ENCODE measurements at regions not wholly inside any gene's neighbourhood (a gene's known extent, or its start where the extent isn't known, plus 50 kb on each side); places are given as distances from the start of the nearest gene placed in this dataset.
"Not testable (repeated sequence)": the region's sequence is repeated elsewhere in the genome, so short reads cannot be mapped to it uniquely, and the experiment has no call there.

DNA sequence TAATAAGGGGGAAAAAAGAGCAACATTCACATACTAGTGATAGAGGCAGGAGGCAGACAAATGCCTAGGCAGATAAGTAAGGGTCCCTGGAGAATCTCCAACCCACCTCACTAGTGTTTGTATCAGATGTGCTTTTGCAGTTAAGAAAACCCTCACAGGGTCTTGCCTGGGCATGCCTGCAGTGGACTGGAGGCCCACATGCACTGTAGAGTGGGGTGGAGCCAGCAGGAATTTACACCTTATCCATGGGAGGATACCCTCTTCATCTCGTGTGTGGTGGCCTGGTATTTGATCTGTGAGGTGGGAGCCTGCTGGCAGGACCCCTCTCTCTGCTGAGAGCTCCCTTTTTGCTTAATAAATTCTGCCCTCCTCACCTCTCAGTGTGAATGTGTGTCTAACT, 238.0 kb upstream of the SLC16A7 start:
- CTCF ChIA-PET, result interaction anchor here (0.7 kb wide), 1 partner anchor 46 kb away, joined by 3 read pairs; no protein-coding TSS in a partner anchor
- H2AFZ ChIP-seq (ENCODE audit: low read depth, low read length, poor library complexity, severe bottlenecking), result no peak overlapping the region
- no peaks in the 10 kb centered on the region for H3K79me2 ChIP-seq (ENCODE audit: insufficient read depth, low read length)
- DNase-seq (ENCODE audit: low read depth, low spot score) (no peak), ATAC-seq (no peak)
- H3K4me1 ChIP-seq (ENCODE audit: control insufficient read depth in 1 of 2, insufficient read depth in 2 of 2, low read length in 2 of 2), result peaks cover 0 to 3% of the 10 kb centered on the region in 2 experiments; a peak in 2 of 4 replicates
- no peak overlapping the region for H3K4me2 ChIP-seq (ENCODE audit: low read length)
- H3K9ac ChIP-seq (ENCODE audit: low read length), result no peak overlapping the region
- no peaks in the 10 kb centered on the region for H4K20me1 ChIP-seq (ENCODE audit: insufficient read depth)
- H3K36me3 ChIP-seq (ENCODE audit: control insufficient read depth in 1 of 2, insufficient read depth in 2 of 2, low read length in 2 of 2), result no peaks in the 10 kb centered on the region
- H3K9me2 ChIP-seq (ENCODE audit: insufficient read depth), result no peaks in the 10 kb centered on the region
- TF ChIP-seq ZNF274 (IDR thresholded peaks at IDR 0.05; ENCODE audit: low read depth, low read length) (no peak), POLR2AphosphoS5 (IDR thresholded peaks at IDR 0.05; ENCODE audit: low read depth, low read length) (no peak)
- no peak overlapping the region for H3K4me3 ChIP-seq (replicated peaks in 1 of 2; ENCODE audit: low read depth in 1 of 2, low read length in 2 of 2)
- no peaks in the 10 kb centered on the region for H3K9me3 ChIP-seq (ENCODE audit: control insufficient read depth in 1 of 2, insufficient read depth in 1 of 2, low read depth in 1 of 2, low read length in 2 of 2)
- no peaks in the 10 kb centered on the region for H3K27me3 ChIP-seq (ENCODE audit: insufficient read depth, low read length)
- H3K27ac ChIP-seq (ENCODE audit: low read depth, low read length), result no peak overlapping the region
- RAD21 ChIA-PET (ENCODE audit: low non-redundant PET in 1 of 2, low total read pairs in 2 of 2, uncharacterized antibody in 2 of 2, unreplicated experiment in 2 of 2), result no interaction called here
- intact Hi-C loops (cut with micrococcal nuclease), result no loop called here
- POLR2A ChIA-PET, result no interaction called here
- no TSS peak for BruUV-seq (replicated peaks)

- H3K27me3 ChIP-seq (ENCODE audit: insufficient read depth, low read length); intact Hi-C loops (cut with micrococcal nuclease); CTCF ChIA-PET; H2AFZ ChIP-seq (ENCODE audit: low read depth, low read length, poor library complexity, severe bottlenecking); RAD21 ChIA-PET (ENCODE audit: low non-redundant PET in 1 of 2, low total read pairs in 2 of 2, uncharacterized antibody in 2 of 2, unreplicated experiment in 2 of 2); H4K20me1 ChIP-seq (ENCODE audit: insufficient read depth); POLR2A ChIA-PET; H3K4me1 ChIP-seq (ENCODE audit: control insufficient read depth in 1 of 2, insufficient read depth in 2 of 2, low read length in 2 of 2); H3K79me2 ChIP-seq (ENCODE audit: insufficient read depth, low read length); H3K9ac ChIP-seq (ENCODE audit: low read length); H3K9me3 ChIP-seq (ENCODE audit: control insufficient read depth in 1 of 2, insufficient read depth in 1 of 2, low read depth in 1 of 2, low read length in 2 of 2); H3K9me2 ChIP-seq (ENCODE audit: insufficient read depth); BruUV-seq (replicated peaks); H3K27ac ChIP-seq (ENCODE audit: low read depth, low read length); DNase-seq (ENCODE audit: low read depth, low spot score); H3K4me2 ChIP-seq (ENCODE audit: low read length); H3K4me3 ChIP-seq (replicated peaks in 1 of 2; ENCODE audit: low read depth in 1 of 2, low read length in 2 of 2); H3K36me3 ChIP-seq (ENCODE audit: control insufficient read depth in 1 of 2, insufficient read depth in 2 of 2, low read length in 2 of 2): not testable (repeated sequence)
- ATAC-seq, result peak; percentile 64
- TF ChIP-seq CTCF (IDR thresholded peaks at IDR 0.05 in 2 of 3, conservative IDR thresholded peaks at IDR 0.05 in 1 of 3; ENCODE audit: borderline replicate concordance in 1 of 3, insufficient read depth in 1 of 3, low read depth in 2 of 3, low read length in 2 of 3), result peak; percentile 6 to 60 (median 59); a peak in 4 of 6 replicates
Measured at GRCh38 chr12:59346248-59346647, 249.6 kb upstream of the SLC16A7 start.
